Head of caudate nucleus (tissue), 42 donors: ENCODE measurements at regions not wholly inside any gene's neighbourhood (a gene's known extent, or its start where the extent isn't known, plus 50 kb on each side); places are given as distances from the start of the nearest gene placed in this dataset.

Experiments used
- DNase-seq, 42 donors: peaks; one replicate each; pipeline versions ENCODE4 v3.0.0 to v3.0.0-alpha.2; 2020 to 2021; ENCODE audit warnings: mixed read lengths in 7 of 42
- intact Hi-C: fragments of 100-400 bp; cut with DNase I; formaldehyde crosslinking; loops from one replicate; pipeline ENCODE4 v1.15.0; 2022

DNA sequence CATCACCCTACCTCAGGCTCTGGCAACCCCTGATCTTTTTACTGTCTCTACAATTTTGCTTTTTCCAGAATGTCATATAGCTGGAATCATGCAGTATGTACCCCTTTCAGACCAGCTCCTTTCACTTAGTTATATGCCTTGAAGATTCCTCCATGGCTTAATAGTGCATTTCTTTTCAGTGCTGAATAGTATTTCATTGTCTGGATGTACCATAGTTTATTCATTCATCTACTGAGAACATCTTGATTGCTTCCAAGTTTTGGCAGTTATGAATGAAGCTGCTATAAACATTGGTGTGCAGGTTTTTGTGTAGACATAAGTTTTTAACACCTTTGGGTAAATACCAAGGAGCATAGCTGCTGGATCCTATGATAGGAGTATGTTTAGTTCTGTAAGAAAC is 50.8 kb upstream of the ANP32A start:
- intact Hi-C loops = loop anchor here (10.0 kb wide), 2 partner anchors 47 to 197 kb away; partner anchors contain the start of gene ANP32A
- no peak for DNase-seq

- intact Hi-C loops = loop anchor here (5.0 to 10.0 kb wide), 5 partner anchors 50 to 567 kb away; partner anchors contain the start of gene ANP32A
Measured at GRCh38 chr15:68874788-68875187, 54.1 kb upstream of the ANP32A start.

DNA sequence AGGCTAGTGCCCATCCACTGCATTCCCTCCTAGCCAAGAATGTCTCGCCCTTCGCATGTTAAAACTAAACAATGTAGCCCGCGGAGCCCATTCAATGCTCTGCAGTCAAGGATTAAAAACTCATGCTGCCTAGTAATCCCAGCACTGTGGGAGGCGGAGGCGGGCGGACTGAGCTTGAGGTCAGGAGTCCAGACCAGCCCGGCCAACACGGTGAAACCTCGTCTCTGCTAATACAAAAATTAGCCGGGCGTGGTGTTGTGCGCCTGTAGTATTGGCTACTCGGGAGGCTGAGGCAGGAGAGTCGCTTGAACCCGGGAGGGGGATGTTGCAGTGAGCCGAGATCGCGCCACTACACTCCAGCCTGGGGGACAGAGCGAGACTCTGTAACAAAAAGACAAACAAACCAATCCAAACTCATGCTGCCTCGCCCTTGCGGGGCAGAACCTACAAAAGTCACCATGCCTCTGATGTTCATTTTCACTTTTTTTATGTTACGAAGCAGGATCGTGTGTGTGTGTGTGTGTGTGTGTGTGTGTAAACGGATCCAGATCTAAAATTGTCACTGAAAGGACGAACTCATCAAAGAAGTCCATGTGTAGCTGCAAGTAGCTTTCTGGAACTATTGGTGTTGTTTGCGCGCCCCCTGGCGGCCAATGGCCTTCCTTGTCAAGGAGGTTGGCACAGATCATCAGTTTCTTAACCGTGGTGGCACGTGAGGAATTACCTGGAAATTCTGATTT is 54.8 kb upstream of the SPESP1 start:
- peak; percentile 83 to 98 (median 94) for DNase-seq
- intact Hi-C loops = loop anchor here (5.0 to 10.0 kb wide), 5 partner anchors 51 to 568 kb away; partner anchors contain the start of gene ANP32A

More at GRCh38 chr15:68874788-68875187, 54.1 kb upstream of the ANP32A start:
- DNase-seq = no peak

- intact Hi-C loops = loop anchor here (5.0 to 10.0 kb wide), 5 partner anchors 53 to 570 kb away; partner anchors contain the start of gene ANP32A
- peak in 24 of 42 donors; percentile 11 to 74 (median 32) for DNase-seq
Measured at GRCh38 chr15:68877626-68878025, 52.7 kb upstream of the SPESP1 start.

GRCh38 chr15:68880382-68880781 is 49.9 kb upstream of the SPESP1 start:
- DNase-seq = no peak
- intact Hi-C loops = no loop called here
